ENCODE measurements at regions not wholly inside any gene's neighbourhood (a gene's known extent, or its start where the extent isn't known, plus 50 kb on each side); places are given as distances from the start of the nearest gene placed in this dataset.
"Not testable (repeated sequence)": the region's sequence is repeated elsewhere in the genome, so short reads cannot be mapped to it uniquely, and the experiment has no call there.

DNA sequence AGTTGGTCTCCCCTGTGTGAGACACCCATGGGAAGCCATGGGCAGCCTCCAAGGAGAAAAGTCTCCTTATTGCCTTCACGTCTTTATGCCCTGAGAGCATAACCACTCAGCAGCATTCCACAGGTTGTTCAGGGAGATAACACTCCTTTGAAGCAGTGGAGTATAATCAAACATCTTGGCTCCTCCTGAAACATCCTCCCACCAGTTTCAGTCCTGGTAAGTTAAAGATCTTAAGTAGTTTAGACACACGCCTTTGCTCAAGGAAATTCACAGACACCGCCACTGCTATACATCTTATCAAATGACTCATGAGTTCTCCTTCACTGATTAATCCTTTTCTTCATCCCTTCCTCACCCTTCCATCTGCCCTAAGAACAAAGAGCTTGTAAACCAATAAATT lies 446.5 kb upstream of the RASGRP1 start:
- H3K23me2 ChIP-seq (ENCODE audit: low read depth, low read length); H3K27me3 ChIP-seq (replicated peaks in 1 of 4; ENCODE audit: control insufficient read depth in 3 of 4, extremely low read depth in 1 of 4, insufficient read depth in 3 of 4, low read length in 3 of 4); H3K56ac ChIP-seq (replicated peaks; ENCODE audit: insufficient read length, low read depth, low read length); H2AK5ac ChIP-seq (ENCODE audit: low read depth, low read length); H3K36me3 ChIP-seq (ENCODE audit: control insufficient read depth in 2 of 4, insufficient read depth in 4 of 4, low read length in 3 of 4); H2AFZ ChIP-seq (ENCODE audit: low read length); H3K4ac ChIP-seq (replicated peaks; ENCODE audit: insufficient read length, low read depth, low read length); FAIRE-seq; H2BK12ac ChIP-seq (ENCODE audit: low read depth, low read length); H3K79me2 ChIP-seq (ENCODE audit: control insufficient read depth in 1 of 2, insufficient read depth in 2 of 2, low read length in 2 of 2); H4K5ac ChIP-seq (ENCODE audit: insufficient read length, low read depth, low read length); H2BK15ac ChIP-seq (ENCODE audit: low read length); H2BK5ac ChIP-seq (ENCODE audit: low read depth, low read length); H3K4me2 ChIP-seq (ENCODE audit: insufficient read depth in 1 of 2, low read depth in 2 of 2, low read length in 2 of 2); H4K91ac ChIP-seq (replicated peaks; ENCODE audit: insufficient read length, low read length); H3K9ac ChIP-seq (replicated peaks in 1 of 4; ENCODE audit: extremely low read depth in 1 of 4, low read depth in 3 of 4, low read length in 3 of 4); POLR2A ChIA-PET (ENCODE audit: partially characterized antibody); H3K79me1 ChIP-seq (ENCODE audit: low read depth, low read length); DNase-seq (ENCODE audit: low read depth in 1 of 2, low spot score in 2 of 2); H2BK20ac ChIP-seq (ENCODE audit: low read length); H2BK120ac ChIP-seq (replicated peaks; ENCODE audit: low read depth, low read length); H3K4me1 ChIP-seq (replicated peaks in 1 of 4; ENCODE audit: control insufficient read depth in 3 of 4, insufficient read depth in 4 of 4, low read length in 3 of 4); H3K27ac ChIP-seq (ENCODE audit: low read depth, low read length); H3K14ac ChIP-seq (ENCODE audit: insufficient read length); H3K4me3 ChIP-seq (ENCODE audit: extremely low read depth in 1 of 4, insufficient read depth in 2 of 4, low read depth in 3 of 4, low read length in 4 of 4); H3K23ac ChIP-seq (ENCODE audit: insufficient read length); H4K8ac ChIP-seq (ENCODE audit: extremely low read depth, insufficient read depth, low read length); H3K18ac ChIP-seq (ENCODE audit: extremely low read depth, low read length); H4K20me1 ChIP-seq (replicated peaks in 1 of 2; ENCODE audit: control insufficient read depth in 1 of 2, insufficient read depth in 2 of 2, low read length in 2 of 2): not testable (repeated sequence)
- CTCF ChIA-PET (ENCODE audit: partially characterized antibody), result interaction anchor here (0.8 kb wide), 1 partner anchor 20 kb away, joined by 5 read pairs; no protein-coding TSS in a partner anchor
- peaks cover 26 to 30% of the 10 kb centered on the region in 2 experiments for H3K9me3 ChIP-seq (ENCODE audit: insufficient read depth in 2 of 2, low read depth in 1 of 2, low read length in 1 of 2)
- 87% methylated on average over 3 of the region's 3 CpGs; no CpG with 5 or more reads in 1 of the 2 experiments for WGBS, 2 experiments (ENCODE audit: extremely low coverage in 1 of 2, insufficient coverage in 1 of 2, insufficient read length in 1 of 2, insufficient replicate concordance in 2 of 2, low coverage in 1 of 2, low lambda C conversion rate in 2 of 2, missing lambda C conversion rate in 1 of 2)
